OCI-M2 (cell line): ENCODE measurements at regions not wholly inside any gene's neighbourhood (a gene's known extent, or its start where the extent isn't known, plus 50 kb on each side); places are given as distances from the start of the nearest gene placed in this dataset.
"Not testable (repeated sequence)": the region's sequence is repeated elsewhere in the genome, so short reads cannot be mapped to it uniquely, and the experiment has no call there.

Experiments used
- DNase-seq: peaks from one replicate; lab custom pipeline; 2025; ENCODE audit not compliant: unreplicated experiment; lab: John Stamatoyannopoulos, UW

DNA sequence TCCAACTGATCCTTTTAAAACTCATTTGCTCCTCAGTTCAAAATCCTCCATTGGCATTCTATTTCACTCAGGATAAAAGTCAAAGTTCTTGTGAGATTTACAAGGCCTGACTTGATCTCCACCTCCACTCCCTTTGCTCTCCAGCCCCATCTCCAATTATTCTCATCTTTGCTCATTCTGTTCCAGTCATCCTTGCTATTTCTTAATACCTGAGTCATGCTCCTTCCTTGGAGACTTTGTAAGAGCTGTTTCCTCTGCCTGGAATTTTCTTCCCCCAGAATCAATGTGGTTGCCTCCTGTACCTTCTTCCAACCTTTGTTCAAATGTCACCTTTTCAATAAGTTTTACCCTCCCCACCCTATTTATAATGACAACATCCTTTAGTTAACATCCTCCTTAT lies 373.5 kb downstream of the HTR1B start:
- no peak for DNase-seq

DNA sequence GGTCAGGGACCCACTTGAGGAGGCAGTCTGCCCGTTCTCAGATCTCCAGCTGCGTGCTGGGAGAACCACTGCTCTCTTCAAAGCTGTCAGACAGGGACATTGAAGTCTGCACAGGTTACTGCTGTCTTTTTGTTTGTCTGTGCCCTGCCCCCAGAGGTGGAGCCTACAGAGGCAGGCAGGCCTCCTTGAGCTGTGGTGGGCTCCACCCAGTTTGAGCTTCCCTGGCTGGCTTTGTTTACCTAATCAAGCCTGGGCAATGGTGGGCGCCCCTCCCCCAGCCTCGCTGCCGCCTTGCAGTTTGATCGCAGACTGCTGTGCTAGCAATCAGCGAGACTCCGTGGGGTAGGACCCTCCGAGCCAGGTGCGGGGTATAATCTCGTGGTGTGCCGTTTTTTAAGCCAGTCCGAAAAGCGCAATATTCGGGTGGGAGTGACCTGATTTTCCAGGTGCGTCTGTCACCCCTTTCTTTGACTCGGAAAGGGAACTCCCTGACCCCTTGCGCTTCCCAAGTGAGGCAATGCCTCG lies 375.4 kb downstream of the HTR1B start:
- DNase-seq, result not testable (repeated sequence)

DNA sequence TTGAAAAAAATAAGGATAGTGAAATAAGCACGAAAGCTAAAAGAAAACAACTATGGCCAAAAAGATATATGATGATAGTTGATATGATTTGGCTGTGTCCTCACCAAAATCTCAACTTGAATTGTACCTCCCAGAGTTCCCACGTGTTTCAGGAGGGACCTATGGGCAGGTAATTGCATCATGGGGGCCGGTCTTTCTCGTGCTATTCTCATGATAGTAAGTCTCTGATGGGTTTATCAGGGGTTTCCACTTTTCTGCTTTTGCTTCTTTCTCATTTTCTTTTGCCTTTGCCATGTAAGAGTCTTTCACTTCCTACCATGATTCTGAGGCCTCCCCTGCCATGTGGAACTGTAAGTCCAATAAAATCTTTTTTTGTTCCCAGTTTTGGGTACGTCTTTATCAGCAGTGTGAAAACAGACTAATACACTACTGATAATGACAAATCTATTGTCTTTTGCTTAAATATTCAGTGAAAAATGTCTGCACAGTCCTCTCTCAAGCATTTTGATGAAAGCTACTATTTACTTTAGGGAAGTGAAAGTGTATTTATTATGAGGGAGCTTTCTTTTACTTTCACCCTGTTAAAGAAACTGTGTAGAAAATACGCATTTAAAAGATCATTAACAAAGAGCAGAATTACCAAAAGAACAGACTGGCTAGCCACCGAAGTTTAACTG lies 389.1 kb downstream of the HTR1B start:
- no peak for DNase-seq

DNA sequence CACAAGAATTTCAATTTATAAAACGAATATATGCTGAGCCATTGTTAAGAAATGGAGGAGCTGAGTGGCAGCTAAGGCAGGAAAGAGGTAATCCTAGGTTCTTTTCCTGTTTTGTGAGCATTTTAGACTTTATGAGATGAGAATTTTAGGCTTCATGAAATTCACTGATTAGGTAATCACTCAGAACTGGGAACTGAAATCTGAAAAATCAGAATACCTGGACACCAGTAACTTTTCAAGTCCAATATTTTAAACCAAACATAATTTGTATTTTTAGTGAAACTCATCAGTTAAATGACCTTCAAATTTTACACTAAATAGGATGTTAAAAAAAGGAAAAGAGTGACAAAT lies 389.9 kb downstream of the HTR1B start:
- DNase-seq, result no peak

DNA sequence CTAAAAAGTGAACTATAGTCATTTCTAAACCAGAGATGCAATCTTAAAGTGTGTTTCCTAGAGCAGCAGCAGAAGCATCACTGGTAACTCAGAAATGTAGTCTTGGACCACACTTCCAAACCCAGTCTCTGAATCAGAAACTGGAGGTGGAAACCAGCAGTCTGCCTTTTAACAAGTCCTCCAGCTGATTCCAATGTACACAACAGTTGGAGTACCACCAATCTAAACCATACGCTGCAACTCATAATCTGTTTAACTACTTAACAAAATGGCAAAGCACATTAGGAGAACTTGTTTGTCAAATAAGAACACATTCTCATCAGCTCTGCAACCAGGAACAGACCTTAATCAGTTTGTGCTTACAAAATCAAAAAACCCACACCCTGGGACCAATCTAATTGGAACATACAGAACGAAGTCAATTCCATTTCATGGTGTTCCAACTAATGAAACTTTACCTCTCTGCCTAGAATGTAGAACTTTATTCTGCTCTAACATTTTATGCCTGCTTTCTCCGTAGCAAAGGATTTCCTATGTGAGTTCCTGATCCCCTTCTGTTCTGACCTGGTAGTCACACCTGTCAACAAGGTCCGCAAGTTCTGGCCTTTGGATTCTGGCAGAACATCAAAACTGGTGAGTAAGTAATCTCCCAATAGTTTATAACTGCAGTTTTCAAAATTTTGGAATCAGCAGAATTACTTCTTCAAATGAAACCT lies 390.4 kb downstream of the HTR1B start:
- DNase-seq, result no peak

DNA sequence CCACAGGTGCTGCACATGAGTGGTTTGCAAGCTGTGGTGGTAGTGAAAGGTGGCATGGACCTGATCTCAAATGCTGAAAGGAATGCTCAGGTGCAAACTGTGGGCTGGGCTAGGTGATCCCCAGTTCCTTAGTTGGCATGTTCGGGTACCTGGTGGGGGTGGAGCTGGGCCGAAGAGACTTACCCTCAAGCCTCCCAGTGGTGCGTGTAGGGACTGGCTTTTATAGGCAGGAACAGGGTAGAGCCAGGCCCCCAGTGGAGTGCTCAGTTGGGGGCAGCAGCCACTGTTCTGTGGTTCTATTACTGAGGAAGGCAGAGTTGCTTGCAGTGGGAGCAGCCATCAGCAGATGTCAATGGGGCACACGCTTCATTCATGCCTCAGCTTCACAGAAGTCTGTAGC lies 399.8 kb downstream of the HTR1B start:
- no peak for DNase-seq

DNA sequence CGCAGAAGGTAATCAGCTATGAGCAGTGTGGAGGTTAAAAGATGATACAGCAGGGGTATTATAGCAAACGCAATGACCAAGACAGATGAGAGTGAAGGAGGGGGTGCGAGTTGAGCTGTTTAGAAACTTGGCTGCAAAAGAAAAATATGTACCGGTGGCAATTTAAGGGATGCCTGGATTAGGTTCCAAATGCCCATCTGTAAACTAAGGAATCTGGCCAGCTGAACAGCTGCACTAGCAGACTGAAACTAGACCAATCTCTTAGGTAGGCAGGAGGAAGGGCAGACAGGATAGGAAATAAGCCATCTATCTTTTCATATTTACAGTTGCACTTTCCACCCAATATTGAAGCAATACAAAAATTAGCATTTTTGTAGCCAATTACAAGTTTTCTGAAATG lies 407.6 kb downstream of the HTR1B start:
- no peak for DNase-seq

DNA sequence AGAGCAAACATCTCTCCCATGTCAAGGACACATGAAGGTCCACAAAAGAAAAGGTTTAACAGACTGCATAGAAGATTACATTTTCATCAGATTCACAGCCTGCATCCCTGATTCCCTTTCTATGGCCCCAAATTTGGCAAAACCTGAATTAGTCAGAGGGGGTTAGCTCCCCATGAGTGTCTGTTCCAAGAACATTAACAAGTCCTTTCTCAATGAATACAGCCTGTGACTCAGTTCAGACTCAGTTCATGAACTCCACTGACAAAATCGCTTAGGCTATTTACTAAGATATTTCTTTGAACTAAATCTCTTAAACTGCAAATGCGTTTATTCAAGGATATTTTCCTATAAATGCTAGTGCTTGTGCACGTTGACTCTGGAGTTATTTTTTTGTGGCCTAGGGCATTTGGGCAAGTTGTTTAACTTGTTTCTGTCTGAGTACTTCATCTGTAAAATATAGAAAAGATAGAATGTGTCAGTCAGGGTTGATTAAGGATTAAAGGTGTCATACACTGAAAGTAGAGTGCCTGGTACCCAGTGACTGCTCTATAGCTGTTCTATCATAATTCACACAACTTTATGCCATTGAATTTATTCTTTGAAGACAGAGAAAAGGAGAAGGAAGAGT lies 422.6 kb downstream of the HTR1B start:
- no peak for DNase-seq

DNA sequence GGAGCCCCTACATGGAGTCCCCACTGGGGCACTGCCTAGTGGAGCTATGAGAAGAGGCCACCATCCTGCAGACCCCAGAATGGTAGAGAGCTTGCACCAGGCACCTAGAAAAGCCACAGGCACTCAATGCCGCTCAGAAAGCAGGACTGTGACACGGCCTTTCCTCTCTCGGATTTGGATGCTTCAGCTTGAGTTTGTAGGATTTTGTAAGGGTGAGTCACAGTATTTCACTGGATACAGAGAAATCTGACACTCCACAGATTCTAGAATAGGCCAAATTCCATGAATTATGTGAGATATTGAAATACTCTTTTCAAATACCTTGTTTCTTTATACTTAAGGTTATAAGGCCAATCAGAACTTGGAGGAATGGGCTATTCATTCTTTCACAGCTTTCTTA lies 424.5 kb downstream of the HTR1B start:
- no peak for DNase-seq

DNA sequence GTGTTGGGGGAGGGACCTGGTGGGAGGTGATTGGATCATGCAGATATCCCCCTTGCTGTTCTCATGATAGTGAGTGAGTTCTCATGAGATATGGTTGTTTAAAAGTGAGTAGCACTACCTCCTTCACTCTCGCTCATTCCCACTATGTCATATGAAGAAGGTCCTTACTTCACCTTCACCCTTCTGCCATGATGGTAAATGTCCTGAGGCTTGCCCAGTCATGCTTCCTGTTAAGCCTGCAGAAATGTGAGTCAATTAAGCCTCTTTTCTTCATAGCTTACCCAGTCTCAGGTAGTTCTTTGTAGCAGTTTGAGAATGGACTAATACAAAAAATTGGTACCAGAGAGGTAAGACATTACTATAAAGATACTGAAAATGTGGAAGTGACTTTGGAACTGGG lies 425.9 kb downstream of the HTR1B start:
- DNase-seq, result no peak

DNA sequence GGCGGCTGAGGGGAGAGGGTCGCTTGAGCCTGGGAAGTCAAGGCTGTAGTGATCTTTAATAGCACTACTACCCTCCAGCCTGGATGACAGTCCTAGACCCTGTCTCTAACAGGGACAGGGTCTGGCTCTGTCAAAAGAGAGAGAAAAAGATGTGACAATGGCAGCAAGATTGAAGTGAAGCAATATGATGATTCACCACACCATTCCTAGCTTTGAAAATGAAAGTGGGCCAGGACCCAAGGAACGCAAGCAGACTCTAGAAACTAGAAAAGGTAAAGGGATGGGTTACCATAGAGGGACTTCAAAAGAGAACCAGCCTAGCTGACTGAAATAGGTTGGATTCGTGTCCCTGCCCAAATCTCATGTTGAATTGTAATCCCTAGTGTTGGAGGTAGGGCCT lies 426.9 kb downstream of the HTR1B start:
- no peak for DNase-seq

DNA sequence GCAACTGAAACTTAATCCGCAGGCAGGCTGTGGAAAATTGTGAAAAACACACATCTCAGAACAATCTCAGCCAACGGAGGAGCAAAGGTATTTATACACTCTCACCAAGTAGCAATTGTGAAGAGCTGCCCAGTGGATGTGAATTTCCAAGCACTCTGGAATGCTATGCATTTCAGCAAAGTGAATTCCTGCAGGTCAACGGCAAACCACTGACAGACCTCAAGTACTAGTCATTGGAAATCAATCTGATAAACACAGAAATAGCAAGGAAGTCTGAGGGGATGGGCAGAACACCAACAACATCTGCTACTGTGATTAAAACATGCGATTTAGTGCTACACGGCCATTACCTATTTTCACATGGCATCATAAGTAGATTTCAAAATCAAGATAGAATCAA lies 429.1 kb downstream of the HTR1B start:
- no peak for DNase-seq

DNA sequence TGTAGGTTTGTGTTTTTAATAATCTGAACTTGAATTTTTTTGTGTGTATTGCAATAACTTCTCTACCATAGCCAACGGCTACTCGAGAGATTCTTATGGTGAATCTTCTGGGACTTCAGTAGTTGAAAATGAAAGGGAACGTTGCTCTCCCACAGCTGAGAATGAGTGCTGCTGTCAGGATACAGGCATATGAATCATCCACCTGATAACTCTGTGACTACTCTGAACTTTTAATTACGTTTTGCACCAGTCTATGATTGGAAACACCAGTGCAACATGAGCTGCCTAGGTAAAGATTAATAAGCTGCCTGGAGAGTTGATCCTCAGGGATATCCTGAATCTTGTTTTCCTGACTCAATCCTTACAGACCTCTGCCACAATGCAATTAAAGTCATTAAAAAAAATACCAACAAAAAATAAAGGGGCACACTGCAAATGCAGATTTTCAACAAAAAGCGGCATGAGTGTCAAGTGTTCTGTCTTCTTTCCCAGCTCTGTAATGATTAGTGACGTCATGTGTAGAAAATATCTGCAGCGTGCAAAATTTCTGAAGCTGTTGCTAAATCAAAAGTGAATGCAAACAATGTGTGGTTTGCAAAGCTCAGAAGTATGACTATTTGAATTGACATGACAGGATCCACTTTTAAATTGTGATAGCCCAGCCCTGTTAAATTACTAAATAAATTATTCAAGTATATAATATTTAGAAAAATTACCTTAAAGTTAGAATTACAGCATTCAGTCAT lies 432.2 kb downstream of the HTR1B start:
- no peak for DNase-seq

DNA sequence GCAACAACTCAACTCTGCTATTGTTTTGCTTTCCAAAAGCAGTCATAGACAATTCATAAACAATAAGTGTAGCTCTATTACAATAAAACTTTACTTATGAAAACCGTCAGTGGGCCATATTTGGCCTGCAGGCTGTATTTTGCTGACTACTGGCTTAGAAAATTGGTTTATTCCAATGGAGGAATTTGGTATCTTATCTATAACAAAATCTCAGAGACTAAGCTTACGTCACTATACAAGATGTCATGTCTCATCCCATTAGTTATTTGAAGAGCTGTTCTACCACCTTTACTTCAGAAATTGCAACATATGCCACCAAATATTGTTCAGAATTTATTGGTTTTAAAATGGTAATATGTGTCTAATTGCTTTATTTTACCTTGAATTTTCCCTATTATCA lies 436.9 kb downstream of the HTR1B start:
- no peak for DNase-seq

DNA sequence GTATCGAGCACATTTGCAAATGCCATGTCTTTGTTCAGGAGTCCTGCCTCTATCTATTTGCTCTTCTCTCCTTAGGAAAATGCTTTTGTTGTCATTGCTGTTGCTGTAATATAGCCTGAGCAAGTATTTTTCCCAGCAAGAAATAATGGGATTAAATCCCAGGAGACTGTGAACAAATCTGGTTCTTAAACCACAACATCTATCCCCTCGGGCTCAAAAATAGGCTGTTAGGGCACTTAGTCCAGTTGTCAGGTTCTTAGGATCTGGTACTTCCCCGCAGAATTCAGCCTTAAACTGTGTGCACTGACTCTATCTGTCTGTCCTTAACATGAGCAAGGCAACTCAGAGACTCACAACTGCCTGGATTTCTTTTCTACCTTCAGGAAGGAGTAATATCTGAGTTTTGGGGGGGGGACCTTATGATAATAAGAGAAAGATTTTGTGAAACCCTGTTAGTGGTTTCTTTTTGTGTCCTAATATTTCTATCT lies 437.5 kb downstream of the HTR1B start:
- DNase-seq, result no peak

DNA sequence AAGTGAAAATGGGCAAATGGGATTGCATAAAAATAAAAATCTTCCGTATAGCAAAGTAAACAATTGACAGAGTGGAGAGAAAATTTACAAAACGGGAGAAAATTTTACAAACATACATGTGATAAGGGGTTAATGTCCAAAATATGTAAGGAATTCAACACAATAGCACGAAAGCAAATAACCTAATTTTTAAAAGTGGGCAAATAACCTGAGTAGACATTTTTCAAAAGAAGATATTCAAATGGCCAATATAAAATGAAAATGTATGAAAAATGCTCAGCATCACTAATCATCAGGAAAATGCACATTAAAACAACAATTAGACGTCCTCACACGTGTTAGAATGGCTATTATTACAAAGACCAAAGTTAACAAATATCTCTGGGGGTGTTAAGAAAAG lies 441.5 kb downstream of the HTR1B start:
- DNase-seq, result no peak

DNA sequence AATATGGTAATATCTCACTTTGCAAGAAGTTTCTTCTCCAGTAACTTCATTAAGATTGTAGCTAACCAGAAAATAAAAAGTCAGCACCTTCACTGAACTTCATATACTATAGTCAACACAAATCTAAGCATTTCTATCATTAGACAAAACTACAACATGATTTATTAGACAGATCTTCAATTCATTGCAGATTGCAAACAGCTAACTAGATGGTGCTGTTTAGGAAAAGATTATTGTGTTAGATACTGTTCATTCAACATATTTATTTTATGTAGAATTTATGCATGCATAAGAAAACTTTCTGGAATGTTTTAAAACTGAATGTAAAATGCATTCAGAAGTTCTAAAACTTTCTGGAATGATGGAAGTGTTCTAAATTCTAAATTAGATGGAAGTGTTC lies 442.1 kb downstream of the HTR1B start:
- DNase-seq, result no peak

DNA sequence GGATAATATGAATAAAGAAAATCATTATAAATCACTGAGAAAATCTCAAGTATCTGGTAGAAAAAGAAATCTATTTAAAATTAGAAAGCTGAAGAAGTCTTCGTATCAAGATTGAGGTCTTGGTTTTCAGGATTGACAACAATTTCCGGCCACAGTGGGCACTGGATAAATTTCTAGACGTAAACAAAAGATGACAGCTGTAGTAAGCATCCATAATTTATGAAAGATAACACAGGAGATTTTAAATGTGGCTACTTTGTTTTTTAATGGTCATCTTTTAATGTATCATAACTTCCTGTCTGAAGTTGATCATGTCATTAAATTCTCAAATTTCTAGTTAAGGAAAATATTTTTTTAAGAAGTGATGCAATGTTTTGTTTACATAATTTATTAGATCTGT lies 444.2 kb downstream of the HTR1B start:
- DNase-seq, result no peak

DNA sequence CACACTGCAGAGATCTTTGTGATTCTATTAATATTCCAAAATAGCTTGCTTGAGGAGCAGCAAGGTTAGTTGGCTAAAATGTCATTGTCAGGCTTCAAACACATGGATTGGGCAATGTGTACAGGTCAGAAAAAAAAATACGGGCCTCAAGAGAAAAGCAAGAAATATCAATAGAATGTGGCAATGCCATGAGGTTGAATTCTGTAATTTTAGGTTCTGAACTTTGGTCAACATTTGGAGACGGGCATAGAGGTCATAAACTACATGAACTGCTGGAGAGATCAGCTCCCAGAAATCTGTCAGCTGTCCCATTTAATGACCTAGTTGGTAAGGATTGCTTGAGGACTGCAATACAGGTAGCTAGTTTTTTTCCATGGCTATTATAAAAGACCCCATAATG lies 445.8 kb downstream of the HTR1B start:
- no peak for DNase-seq

DNA sequence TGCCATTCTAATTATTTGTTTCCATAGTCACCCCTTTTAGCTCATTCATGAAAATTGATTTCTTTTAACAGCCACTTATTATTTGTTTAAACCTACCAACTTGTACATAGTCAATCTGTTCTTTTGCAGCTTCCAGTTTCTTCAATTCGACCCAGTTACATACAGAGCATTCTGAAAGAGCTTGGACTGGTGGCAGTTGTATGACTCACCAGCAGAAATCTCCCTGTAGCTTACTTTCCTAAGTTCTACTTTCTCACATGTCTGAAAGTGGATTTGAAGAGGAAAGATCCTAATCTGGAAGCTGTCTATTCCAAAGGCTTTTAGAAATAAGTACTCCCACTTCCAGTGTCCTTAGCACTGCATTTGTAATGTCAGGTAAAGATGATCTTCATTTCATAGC lies 447.9 kb downstream of the HTR1B start:
- no peak for DNase-seq

DNA sequence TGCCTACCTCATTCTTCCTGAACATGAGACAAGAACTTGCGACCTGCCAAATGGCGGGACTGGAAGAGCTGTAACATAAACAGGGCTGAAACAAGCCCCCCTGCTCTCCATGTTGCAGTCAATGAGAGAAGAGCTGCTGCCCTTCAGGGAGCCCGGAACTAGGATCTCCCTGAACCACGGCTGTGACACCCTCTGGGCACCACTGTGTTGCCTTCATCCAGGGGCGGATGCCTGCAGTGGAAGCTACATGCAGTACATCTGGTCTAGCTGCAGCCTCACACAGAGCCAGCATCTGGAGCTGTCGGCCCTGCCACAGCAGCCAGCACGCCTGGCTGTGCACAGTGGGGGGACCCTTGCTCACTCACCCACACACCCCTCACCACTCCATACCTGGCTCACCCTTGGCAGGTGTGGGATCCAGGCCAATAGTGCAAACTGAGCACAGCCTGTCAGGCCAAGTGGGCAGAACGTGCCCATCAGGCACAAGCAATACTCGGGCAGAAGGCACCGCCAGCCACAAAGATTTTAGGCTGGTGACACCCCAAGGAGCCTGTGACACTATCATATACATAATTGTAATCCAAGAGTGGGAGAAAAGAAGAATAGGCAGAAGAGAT lies 451.3 kb downstream of the HTR1B start:
- no peak for DNase-seq
